ENCODE measurements at regions not wholly inside any gene's neighbourhood (a gene's known extent, or its start where the extent isn't known, plus 50 kb on each side); places are given as distances from the start of the nearest gene placed in this dataset.

GRCh38 chr17:72492941-72493340, 372.1 kb downstream of the SOX9 start:
- no peak for TF ChIP-seq EZH2 (IDR thresholded peaks at IDR 0.05; ENCODE audit: low read depth, unreplicated experiment)
- no peak for TF ChIP-seq CTCF (conservative IDR thresholded peaks at IDR 0.05; ENCODE audit: low read depth in 2 of 2)
- no peak for TF ChIP-seq REST (IDR thresholded peaks at IDR 0.05; ENCODE audit: unreplicated experiment)
- no peak for TF ChIP-seq JUNB (IDR thresholded peaks at IDR 0.05; ENCODE audit: unreplicated experiment)
- no peak for TF ChIP-seq ZNF331 (CRISPR knock-in tag; IDR thresholded peaks at IDR 0.05; ENCODE audit: low read depth)
- no peak for TF ChIP-seq CREB1 (CRISPR knock-in tag; IDR thresholded peaks at IDR 0.05; ENCODE audit: low read depth)
- TF ChIP-seq POLR2AphosphoS5 (IDR thresholded peaks at IDR 0.05; ENCODE audit: low read depth): no peak
- TF ChIP-seq EZH2phosphoT487 (IDR thresholded peaks at IDR 0.05; ENCODE audit: unreplicated experiment): no peak
- TF ChIP-seq STAT1 (IDR thresholded peaks at IDR 0.05; ENCODE audit: unreplicated experiment): no peak
- no peak for TF ChIP-seq ZNF114 (CRISPR knock-in tag; IDR thresholded peaks at IDR 0.05)

All from GM23338 (cell line).